Stimulated activated CD4-positive, alpha-beta T cell treated with anti-CD3 and anti-CD28 coated beads, TNF-alpha, amount 100 ng/mL, for 4 hours (primary cell): ENCODE measurements at regions not wholly inside any gene's neighbourhood (a gene's known extent, or its start where the extent isn't known, plus 50 kb on each side); places are given as distances from the start of the nearest gene placed in this dataset.
"Not testable (repeated sequence)": the region's sequence is repeated elsewhere in the genome, so short reads cannot be mapped to it uniquely, and the experiment has no call there.

ENCODE experiments used
- DNase-seq, 3 experiments: peaks; one replicate each; pipeline ENCODE4 v3.0.0-alpha.2; 2020; ENCODE audit warnings: low read depth in 3 of 3

GRCh38 chr2:194395818-194396217 lies 1261.2 kb upstream of the SLC39A10 start:
- no peak for DNase-seq

- no peak for DNase-seq
These were observed 1271.7 kb upstream of the SLC39A10 start for GRCh38 chr2:194385376-194385775.

GRCh38 chr2:194383401-194383800 lies 1273.6 kb upstream of the SLC39A10 start:
- no peak for DNase-seq

GRCh38 chr2:194382221-194382620 lies 1274.8 kb upstream of the SLC39A10 start:
- no peak for DNase-seq

GRCh38 chr2:194380011-194380410 lies 1277.0 kb upstream of the SLC39A10 start:
- DNase-seq: no peak

- not testable (repeated sequence) for DNase-seq
These were observed 1289.6 kb upstream of the SLC39A10 start for GRCh38 chr2:194367390-194367789.

- no peak for DNase-seq
These were observed 1293.1 kb upstream of the SLC39A10 start for GRCh38 chr2:194363878-194364277.

- no peak for DNase-seq
These were observed 1293.7 kb upstream of the SLC39A10 start for GRCh38 chr2:194363295-194363694.

- no peak for DNase-seq
These were observed 1304.5 kb upstream of the SLC39A10 start for GRCh38 chr2:194352505-194352904.

GRCh38 chr2:194346193-194346592 lies 1310.8 kb upstream of the SLC39A10 start:
- DNase-seq: no peak

GRCh38 chr2:194345347-194345746 lies 1311.7 kb upstream of the SLC39A10 start:
- DNase-seq: no peak

GRCh38 chr2:194343167-194343566 lies 1313.9 kb upstream of the SLC39A10 start:
- DNase-seq: no peak

- no peak for DNase-seq
These were observed 1324.1 kb upstream of the SLC39A10 start for GRCh38 chr2:194332799-194333490.

- no peak for DNase-seq
These were observed 1328.6 kb upstream of the SLC39A10 start for GRCh38 chr2:194328456-194328855.

GRCh38 chr2:194327196-194327888 lies 1329.7 kb upstream of the SLC39A10 start:
- DNase-seq: no peak

- DNase-seq: no peak
These were observed 1333.3 kb upstream of the SLC39A10 start for GRCh38 chr2:194323740-194324139.

- DNase-seq: no peak
These were observed 1336.5 kb upstream of the SLC39A10 start for GRCh38 chr2:194320520-194320919.

GRCh38 chr2:194319222-194319992 lies 1337.6 kb upstream of the SLC39A10 start:
- DNase-seq: no peak

GRCh38 chr2:194314042-194314441 lies 1343.0 kb upstream of the SLC39A10 start:
- DNase-seq: no peak

- DNase-seq: no peak
These were observed 1352.8 kb upstream of the SLC39A10 start for GRCh38 chr2:194304191-194304590.

GRCh38 chr2:194301946-194302345 lies 1355.1 kb upstream of the SLC39A10 start:
- DNase-seq: no peak

- DNase-seq: no peak
These were observed 1362.9 kb upstream of the SLC39A10 start for GRCh38 chr2:194294156-194294555.

GRCh38 chr2:194291104-194291503 lies 1365.9 kb upstream of the SLC39A10 start:
- DNase-seq: no peak
